Testis (tissue), 2 donors: ENCODE measurements at regions not wholly inside any gene's neighbourhood (a gene's known extent, or its start where the extent isn't known, plus 50 kb on each side); places are given as distances from the start of the nearest gene placed in this dataset.

Source experiments
- DNase-seq: peaks from one replicate; pipeline ENCODE4 v3.0.0-alpha.2; 2019
- H3K27ac ChIP-seq, 2 donors: fragments of 200-600 bp; sonication (generic); one replicate each; pipeline ENCODE4 v1.5.1; 2019
- H3K27me3 ChIP-seq: fragments of 200-600 bp; sonication (generic); one replicate; pipeline ENCODE4 v1.5.1; 2019
- H3K36me3 ChIP-seq: fragments of 200-600 bp; sonication (generic); one replicate; pipeline ENCODE4 v1.5.1; 2017; ENCODE audit warnings: low read depth; ENCODE audit errors: missing control alignments
- H3K4me1 ChIP-seq: fragments of 200-600 bp; sonication (generic); one replicate; pipeline ENCODE4 v1.5.1; 2019
- H3K4me3 ChIP-seq, 2 donors: fragments of 200-600 bp; sonication (generic); one replicate each; pipeline ENCODE4 v1.5.1; 2017 to 2019
- H3K9me3 ChIP-seq: fragments of 200-600 bp; sonication (generic); one replicate; pipeline ENCODE4 v1.5.1; 2017
- POLR2A ChIP-seq: fragments of 450-650 bp; IDR thresholded peaks from one replicate; pipeline ENCODE4 v1.6.1; 2017; ENCODE audit warnings: antibody characterized with exemption, mild to moderate bottlenecking, moderate library complexity
- WGBS, 2 donors: methylation state at CpG; one replicate each; pipeline ENCODE4 v1.1.5; 2018; 5-methylcytosine and 5-hydroxymethylcytosine counted together
- intact Hi-C: fragments of 100-400 bp; cut with DNase I; formaldehyde crosslinking; loops from one replicate; pipeline ENCODE4 v1.15.1; 2023; ENCODE audit warnings: low total_unique reads
- TF ChIP-seq, protein P1 (sequence below), 3 experiments: fragments of 450-650 bp in 2 of 3; fragments of 200-600 bp in 1 of 3; sonication (generic) in 1 of 3; IDR thresholded peaks; one replicate each; pipeline ENCODE4 v1.5.1; 2016 to 2019; ENCODE audit warnings: antibody characterized with exemption in 3 of 3, mild to moderate bottlenecking in 2 of 3, moderate library complexity in 1 of 3

DNA sequence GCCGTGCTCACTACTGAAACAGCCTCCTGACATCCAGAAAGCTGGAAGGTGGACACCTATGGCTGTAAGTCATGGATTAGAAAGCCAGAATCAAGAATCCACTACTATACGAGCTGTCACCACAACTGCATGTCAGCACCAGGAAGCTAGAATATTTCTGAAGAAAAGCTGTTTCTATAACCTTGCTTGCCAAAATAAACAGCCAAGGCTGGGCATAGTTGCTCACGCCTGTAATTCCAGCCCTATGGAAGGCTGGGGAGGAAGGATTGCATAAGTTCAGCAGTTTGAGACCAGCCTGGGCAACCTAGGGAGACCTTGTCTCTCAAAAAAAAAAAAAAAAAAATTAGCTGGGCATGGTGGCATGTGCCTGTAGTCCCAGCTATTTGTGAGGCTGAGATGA is 96.3 kb upstream of the GAREM1 start:
- Histone ChIP-seq H3K4me3 (no peak overlapping the region), H3K27me3 (no peaks in the 10 kb centered on the region), H3K27ac (no peak overlapping the region), H3K4me1 (no peaks in the 10 kb centered on the region), H3K9me3 (no peaks in the 10 kb centered on the region), H3K36me3 (no peaks in the 10 kb centered on the region)
- TF ChIP-seq, protein P1, sequence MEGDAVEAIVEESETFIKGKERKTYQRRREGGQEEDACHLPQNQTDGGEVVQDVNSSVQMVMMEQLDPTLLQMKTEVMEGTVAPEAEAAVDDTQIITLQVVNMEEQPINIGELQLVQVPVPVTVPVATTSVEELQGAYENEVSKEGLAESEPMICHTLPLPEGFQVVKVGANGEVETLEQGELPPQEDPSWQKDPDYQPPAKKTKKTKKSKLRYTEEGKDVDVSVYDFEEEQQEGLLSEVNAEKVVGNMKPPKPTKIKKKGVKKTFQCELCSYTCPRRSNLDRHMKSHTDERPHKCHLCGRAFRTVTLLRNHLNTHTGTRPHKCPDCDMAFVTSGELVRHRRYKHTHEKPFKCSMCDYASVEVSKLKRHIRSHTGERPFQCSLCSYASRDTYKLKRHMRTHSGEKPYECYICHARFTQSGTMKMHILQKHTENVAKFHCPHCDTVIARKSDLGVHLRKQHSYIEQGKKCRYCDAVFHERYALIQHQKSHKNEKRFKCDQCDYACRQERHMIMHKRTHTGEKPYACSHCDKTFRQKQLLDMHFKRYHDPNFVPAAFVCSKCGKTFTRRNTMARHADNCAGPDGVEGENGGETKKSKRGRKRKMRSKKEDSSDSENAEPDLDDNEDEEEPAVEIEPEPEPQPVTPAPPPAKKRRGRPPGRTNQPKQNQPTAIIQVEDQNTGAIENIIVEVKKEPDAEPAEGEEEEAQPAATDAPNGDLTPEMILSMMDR (IDR thresholded peaks at IDR 0.05), result no peak
- no peak for TF ChIP-seq POLR2A
- DNase-seq, result no peak
- 72 to 77% methylated on average over 3 of the region's 3 CpGs for WGBS, 2 donors
- intact Hi-C loops, result no loop called here

DNA sequence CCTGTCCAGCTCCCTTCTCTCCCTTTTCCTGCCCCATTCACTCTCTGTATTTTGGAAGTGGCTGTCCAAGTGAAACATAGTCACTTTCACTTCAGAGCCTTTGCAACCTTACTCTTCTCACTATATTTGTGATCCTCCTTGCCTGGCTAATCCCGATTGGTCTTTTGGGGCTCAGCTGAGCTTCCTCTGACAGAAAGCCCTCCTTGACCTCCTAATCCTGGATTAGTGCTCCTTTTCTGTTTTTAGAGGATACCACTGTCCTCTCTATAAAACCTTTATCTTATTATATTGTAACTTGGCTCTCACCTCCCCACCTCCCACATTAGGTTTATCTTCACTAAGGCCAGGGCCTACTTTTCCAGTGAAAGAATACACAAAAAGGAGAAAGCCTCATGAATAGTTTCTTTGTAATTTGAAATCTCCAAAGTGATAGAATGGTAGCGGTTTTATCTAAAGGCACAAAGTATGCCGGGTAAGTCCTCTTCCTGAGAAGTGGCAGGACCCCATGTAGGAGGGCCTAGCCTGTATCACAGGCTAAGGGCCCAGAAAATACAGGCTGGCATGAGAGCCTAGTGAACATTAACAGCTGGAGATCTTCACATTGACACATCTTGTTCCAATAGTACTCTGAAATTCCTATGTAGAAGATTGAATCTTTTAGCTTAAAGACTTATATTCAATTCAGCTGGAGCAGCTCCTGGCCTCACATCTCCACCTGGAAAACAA is 83.1 kb upstream of the GAREM1 start:
- no peak overlapping the region for H3K4me3 ChIP-seq
- peak; percentile 53 for DNase-seq
- H3K9me3 ChIP-seq, result no peaks in the 10 kb centered on the region
- H3K4me1 ChIP-seq, result peaks cover 10% of the 10 kb centered on the region
- 62 to 74% methylated on average over 3 of the region's 3 CpGs for WGBS, 2 donors
- TF ChIP-seq, protein P1 (IDR thresholded peaks at IDR 0.05), result no peak
- TF ChIP-seq POLR2A, result no peak
- no peaks in the 10 kb centered on the region for H3K27me3 ChIP-seq
- H3K36me3 ChIP-seq, result no peaks in the 10 kb centered on the region
- H3K27ac ChIP-seq, result peak overlapping the region in 1 of 2 donors; percentile 16
- intact Hi-C loops, result loop anchor here (5.0 kb wide), 1 partner anchor 397 kb away; no protein-coding TSS in a partner anchor

DNA sequence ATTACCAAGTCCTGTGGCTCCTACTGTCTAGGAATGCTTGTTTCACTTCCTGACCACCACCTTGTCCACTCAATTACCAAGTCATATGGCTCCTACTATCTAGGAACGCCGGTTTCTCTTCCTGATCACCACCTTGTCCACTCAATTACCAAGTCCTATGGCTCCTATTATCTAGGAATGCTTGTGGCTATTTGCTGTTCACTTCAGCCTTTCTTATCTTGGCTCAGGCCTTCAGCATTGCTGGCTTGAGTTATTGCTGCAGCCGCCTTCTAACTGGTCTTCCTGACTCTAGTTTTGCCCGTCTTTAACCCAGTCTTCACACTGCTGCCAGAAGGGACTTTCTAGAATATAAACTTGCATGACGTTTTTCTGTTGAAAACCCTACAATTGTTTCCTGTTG is 82.5 kb upstream of the GAREM1 start:
- Histone ChIP-seq H3K4me3 (no peak overlapping the region), H3K27ac (peak overlapping the region in 1 of 2 donors; percentile 16), H3K9me3 (no peaks in the 10 kb centered on the region), H3K36me3 (no peaks in the 10 kb centered on the region), H3K4me1 (peaks cover 10% of the 10 kb centered on the region), H3K27me3 (no peaks in the 10 kb centered on the region)
- 58 to 63% methylated on average over 5 of the region's 5 CpGs for WGBS, 2 donors
- intact Hi-C loops, result loop anchor here (5.0 kb wide), 1 partner anchor 396 kb away; no protein-coding TSS in a partner anchor
- no peak for DNase-seq
- no peak for TF ChIP-seq POLR2A
- TF ChIP-seq, protein P1 (IDR thresholded peaks at IDR 0.05), result no peak

DNA sequence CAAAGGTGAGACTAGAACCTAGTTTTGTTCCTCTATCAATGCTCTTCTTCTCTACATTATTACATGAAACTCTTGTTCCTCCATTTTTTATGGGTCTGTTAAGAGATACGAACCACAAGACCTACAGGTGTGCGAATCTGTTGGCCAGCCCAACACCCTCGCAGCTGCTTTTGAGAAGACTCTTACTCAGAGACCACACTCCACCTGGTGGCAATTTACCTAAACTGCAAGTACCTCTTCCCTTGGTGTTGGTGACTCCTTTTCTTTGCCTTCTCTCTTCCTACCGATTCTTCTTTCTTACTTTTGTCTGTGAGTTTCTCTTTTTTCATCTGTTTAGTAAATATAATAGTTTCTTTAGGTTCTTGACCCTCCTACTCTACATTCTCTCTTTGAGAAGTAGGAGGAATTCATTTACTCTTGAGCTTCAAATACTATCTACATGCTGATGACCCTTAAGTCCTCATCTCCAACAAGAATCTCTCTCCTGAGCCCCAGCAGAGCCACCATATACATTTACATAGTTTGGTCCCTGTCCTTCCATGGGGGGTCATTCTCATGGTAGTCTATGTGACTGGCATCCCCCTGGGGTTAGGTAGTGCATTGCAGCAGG is 81.8 kb upstream of the GAREM1 start:
- no peak overlapping the region for H3K27ac ChIP-seq
- no peaks in the 10 kb centered on the region for H3K27me3 ChIP-seq
- 37 to 49% methylated on average over 4 of the region's 4 CpGs for WGBS, 2 donors
- H3K36me3 ChIP-seq, result no peaks in the 10 kb centered on the region
- TF ChIP-seq, protein P1 (IDR thresholded peaks at IDR 0.05), result peak; percentile 46 to 71 (median 70)
- no peak for TF ChIP-seq POLR2A
- no peak overlapping the region for H3K4me3 ChIP-seq
- peak; percentile 83 for DNase-seq
- H3K9me3 ChIP-seq, result no peaks in the 10 kb centered on the region
- H3K4me1 ChIP-seq, result peaks cover 10% of the 10 kb centered on the region
- intact Hi-C loops, result loop anchor here (5.0 kb wide), 1 partner anchor 395 kb away; no protein-coding TSS in a partner anchor
